DOHH2 (cell line): ENCODE measurements at regions not wholly inside any gene's neighbourhood (a gene's known extent, or its start where the extent isn't known, plus 50 kb on each side); places are given as distances from the start of the nearest gene placed in this dataset.
"Not testable (repeated sequence)": the region's sequence is repeated elsewhere in the genome, so short reads cannot be mapped to it uniquely, and the experiment has no call there.

ENCODE experiments used
- H3F3A ChIP-seq: fragments of 200-600 bp; sonication (generic), shearing (Covaris generic); 2 replicates; pipeline ENCODE4 v1.6.0; 2016; ENCODE audit warnings: antibody characterized with exemption, mild to moderate bottlenecking; ENCODE audit not compliant: control insufficient read depth, insufficient read depth
- H3K27ac ChIP-seq: fragments of 200-600 bp; sonication (generic); 2 replicates; pipeline ENCODE4 v1.5.1; 2014; ENCODE audit warnings: low read depth, mild to moderate bottlenecking, low read length, moderate library complexity
- H3K27me3 ChIP-seq: fragments of 200-600 bp; sonication (generic); 2 replicates; pipeline ENCODE4 v1.6.1; 2014; ENCODE audit warnings: mild to moderate bottlenecking, low read length, mixed read lengths; ENCODE audit not compliant: control insufficient read depth
- H3K36me3 ChIP-seq: fragments of 200-600 bp; sonication (generic); 2 replicates; pipeline ENCODE4 v1.6.1; 2014; ENCODE audit warnings: mild to moderate bottlenecking, low read length, moderate library complexity, mixed read lengths; ENCODE audit not compliant: control insufficient read depth
- H3K4me1 ChIP-seq: fragments of 200-600 bp; sonication (generic); 2 replicates; pipeline ENCODE4 v1.6.1; 2014; ENCODE audit warnings: mild to moderate bottlenecking, low read length, mixed read lengths; ENCODE audit not compliant: control insufficient read depth
- H3K4me2 ChIP-seq: fragments of 200-600 bp; sonication (generic); 2 replicates; pipeline ENCODE4 v1.6.0; 2014; ENCODE audit warnings: mild to moderate bottlenecking, low read length, moderate library complexity
- H3K4me3 ChIP-seq: fragments of 200-600 bp; sonication (generic); 2 replicates; pipeline ENCODE4 v1.5.1; 2014; ENCODE audit warnings: mild to moderate bottlenecking, low read length, mixed read lengths
- H3K79me2 ChIP-seq: fragments of 200-600 bp; sonication (generic); 2 replicates; pipeline ENCODE4 v1.6.1; 2014; ENCODE audit warnings: mild to moderate bottlenecking, low read length, mixed read lengths; ENCODE audit not compliant: control insufficient read depth
- H3K9me2 ChIP-seq: fragments of 200-600 bp; sonication (generic); replicated peaks from 2 replicates; pipeline ENCODE4 v1.6.1; 2014; ENCODE audit warnings: mild to moderate bottlenecking, low read length, mixed read lengths; ENCODE audit not compliant: control insufficient read depth
- H3K9me3 ChIP-seq: fragments of 200-600 bp; sonication (generic); 2 replicates; pipeline ENCODE4 v1.6.1; 2014; ENCODE audit warnings: antibody characterized with exemption, low read length, mixed read lengths; ENCODE audit not compliant: control insufficient read depth, insufficient read depth
- H4K20me1 ChIP-seq: fragments of 200-600 bp; sonication (generic); 2 replicates; pipeline ENCODE4 v1.6.0; 2014; ENCODE audit warnings: low read depth, mild to moderate bottlenecking, antibody characterized with exemption, low read length, moderate library complexity; ENCODE audit not compliant: control insufficient read depth, insufficient read depth
- CTCF ChIP-seq: fragments of 200-600 bp; sonication (generic); IDR thresholded peaks from one replicate; pipeline ENCODE4 v1.5.1; 2014; ENCODE audit warnings: antibody characterized with exemption, mild to moderate bottlenecking, low read depth, low read length; ENCODE audit not compliant: poor library complexity, severe bottlenecking
- EZH2phosphoT487 ChIP-seq: fragments of 200-600 bp; sonication (generic); IDR thresholded peaks from 2 replicates; pipeline ENCODE4 v1.6.1; 2017; ENCODE audit warnings: borderline replicate concordance, mild to moderate bottlenecking, antibody characterized with exemption, low read length, moderate library complexity, mixed read lengths

- H3F3A ChIP-seq, result no peaks in the 10 kb centered on the region
- no peak for TF ChIP-seq CTCF
- TF ChIP-seq EZH2phosphoT487, result no peak
- H3K4me3 ChIP-seq, result no peak overlapping the region
- no peaks in the 10 kb centered on the region for H3K9me2 ChIP-seq
- no peaks in the 10 kb centered on the region for H4K20me1 ChIP-seq
- H3K79me2 ChIP-seq, result no peaks in the 10 kb centered on the region
- H3K36me3 ChIP-seq, result no peaks in the 10 kb centered on the region
- no peak overlapping the region for H3K4me2 ChIP-seq
- H3K27me3 ChIP-seq, result no peaks in the 10 kb centered on the region
- H3K9me3 ChIP-seq, result no peaks in the 10 kb centered on the region
- no peaks in the 10 kb centered on the region for H3K4me1 ChIP-seq
- H3K27ac ChIP-seq, result no peak overlapping the region
Observed at GRCh38 chr4:105068516-105068915, 78.2 kb upstream of the TET2 start.

GRCh38 chr4:105072095-105072494, 74.6 kb upstream of the TET2 start:
- not testable (repeated sequence) for H3K9me2 ChIP-seq, H3K9me3 ChIP-seq, H3K4me3 ChIP-seq, H3K36me3 ChIP-seq, H3K27ac ChIP-seq, H3K27me3 ChIP-seq, H3F3A ChIP-seq, H3K79me2 ChIP-seq, H3K4me1 ChIP-seq, H4K20me1 ChIP-seq, H3K4me2 ChIP-seq

DNA sequence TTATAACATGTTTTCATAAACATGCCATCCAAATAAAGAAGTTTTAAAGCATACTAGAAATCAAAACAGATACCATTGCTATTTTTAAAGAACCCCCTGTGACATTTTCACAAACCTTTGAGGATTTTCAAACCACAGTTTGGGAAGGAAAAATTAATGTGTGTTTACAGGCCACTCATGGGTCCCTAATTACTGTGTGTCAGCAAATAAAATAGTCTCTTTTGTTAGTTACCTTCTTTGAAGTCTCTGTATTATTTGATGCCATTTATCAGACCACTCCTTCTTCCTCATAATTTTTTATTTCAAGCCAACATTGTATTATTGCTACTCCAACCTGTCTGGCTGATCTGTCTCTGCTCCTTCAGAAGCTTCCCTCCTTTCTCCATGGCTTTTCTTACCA, 72.6 kb upstream of the TET2 start:
- no peak overlapping the region for H3K4me2 ChIP-seq
- H3K36me3 ChIP-seq, result no peaks in the 10 kb centered on the region
- H3K27ac ChIP-seq, result no peak overlapping the region
- no peaks in the 10 kb centered on the region for H3K4me1 ChIP-seq
- no peak overlapping the region for H3K4me3 ChIP-seq
- H4K20me1 ChIP-seq, result no peaks in the 10 kb centered on the region
- no peaks in the 10 kb centered on the region for H3K79me2 ChIP-seq
- no peaks in the 10 kb centered on the region for H3F3A ChIP-seq
- no peaks in the 10 kb centered on the region for H3K9me3 ChIP-seq
- TF ChIP-seq EZH2phosphoT487, result no peak
- TF ChIP-seq CTCF, result no peak
- H3K27me3 ChIP-seq, result no peaks in the 10 kb centered on the region
- no peaks in the 10 kb centered on the region for H3K9me2 ChIP-seq

- H3K4me2 ChIP-seq, result no peak overlapping the region
- H3K27me3 ChIP-seq, result no peaks in the 10 kb centered on the region
- no peak overlapping the region for H3K27ac ChIP-seq
- TF ChIP-seq EZH2phosphoT487 (no peak), CTCF (no peak)
- H3K79me2 ChIP-seq, result no peaks in the 10 kb centered on the region
- no peaks in the 10 kb centered on the region for H3K4me1 ChIP-seq
- no peaks in the 10 kb centered on the region for H3K9me2 ChIP-seq
- H3K4me3 ChIP-seq, result no peak overlapping the region
- no peaks in the 10 kb centered on the region for H3K9me3 ChIP-seq
- H3K36me3 ChIP-seq, result no peaks in the 10 kb centered on the region
- H3F3A ChIP-seq, result no peaks in the 10 kb centered on the region
- no peaks in the 10 kb centered on the region for H4K20me1 ChIP-seq
Observed at GRCh38 chr4:105075045-105075444, 71.6 kb upstream of the TET2 start.
